ENCODE measurements at regions not wholly inside any gene's neighbourhood (a gene's known extent, or its start where the extent isn't known, plus 50 kb on each side); places are given as distances from the start of the nearest gene placed in this dataset.
A peak's percentile ranks its signal among the peaks of the same experiment; 100 is the strongest.

- no peak for DNase-seq (ENCODE audit: low read depth, low spot score)
- Histone ChIP-seq H3K4me2 (ENCODE audit: control insufficient read depth, extremely low read depth, insufficient read depth, low read depth, low read length) (peak overlapping the region; percentile 68), H3K79me2 (ENCODE audit: control insufficient read depth, insufficient read depth, low read length) (no peaks in the 10 kb centered on the region), H3K9me1 (ENCODE audit: control insufficient read depth, extremely low read depth, insufficient read depth, low read length) (no peaks in the 10 kb centered on the region), H3K9ac (ENCODE audit: control insufficient read depth, extremely low read depth, insufficient read depth, low read length) (peak overlapping the region; percentile 39), H4K20me1 (ENCODE audit: control insufficient read depth, extremely low read depth, insufficient read depth, low read length) (no peaks in the 10 kb centered on the region), H3K36me3 (ENCODE audit: control insufficient read depth in 2 of 2, extremely low read depth in 1 of 2, insufficient read depth in 2 of 2, low read length in 2 of 2) (no peaks in the 10 kb centered on the region), H3K27me3 (ENCODE audit: control insufficient read depth, extremely low read depth, insufficient read depth, low read length) (no peaks in the 10 kb centered on the region), H3K4me1 (ENCODE audit: control insufficient read depth, extremely low read depth, insufficient read depth, low read length) (peaks cover 42% of the 10 kb centered on the region), H3K9me3 (ENCODE audit: control insufficient read depth, low read depth, low read length) (no peaks in the 10 kb centered on the region), H3K4me3 (ENCODE audit: control insufficient read depth in 2 of 3, extremely low read depth in 1 of 3, insufficient read depth in 2 of 3, low read depth in 1 of 3, low read length in 3 of 3) (no peak overlapping the region), H3K27ac (ENCODE audit: control insufficient read depth, insufficient read depth, low read length) (peak overlapping the region; percentile 78), H2AFZ (ENCODE audit: control insufficient read depth, low read length) (peak overlapping the region; percentile 86)
- TF ChIP-seq EZH2 (IDR thresholded peaks at IDR 0.05; ENCODE audit: low read length) (no peak), CTCF (optimal IDR thresholded peaks at IDR 0.05 in 1 of 3, IDR thresholded peaks at IDR 0.05 in 1 of 3, conservative IDR thresholded peaks at IDR 0.05 in 1 of 3; ENCODE audit: extremely low read depth in 1 of 3, insufficient read depth in 2 of 3, low read length in 3 of 3) (no peak)
- dilution Hi-C loops (cut with MboI; ENCODE audit: extremely low pct_ligation_motif_present, low sequenced_read_pairs) = no loop called here
- FAIRE-seq = peak; percentile 94
Observed at GRCh38 chr13:74450525-74450845, 316.3 kb upstream of the KLF12 start.

GRCh38 chr13:74449811-74450524 lies 315.8 kb upstream of the KLF12 start:
- H4K20me1 ChIP-seq (ENCODE audit: control insufficient read depth, extremely low read depth, insufficient read depth, low read length) = no peaks in the 10 kb centered on the region
- H3K9me1 ChIP-seq (ENCODE audit: control insufficient read depth, extremely low read depth, insufficient read depth, low read length) = no peaks in the 10 kb centered on the region
- H3K36me3 ChIP-seq (ENCODE audit: control insufficient read depth in 2 of 2, extremely low read depth in 1 of 2, insufficient read depth in 2 of 2, low read length in 2 of 2) = no peaks in the 10 kb centered on the region
- peak overlapping the region; percentile 68 for H3K4me2 ChIP-seq (ENCODE audit: control insufficient read depth, extremely low read depth, insufficient read depth, low read depth, low read length)
- H3K4me1 ChIP-seq (ENCODE audit: control insufficient read depth, extremely low read depth, insufficient read depth, low read length) = peaks cover 47% of the 10 kb centered on the region
- FAIRE-seq = no peak
- dilution Hi-C loops (cut with MboI; ENCODE audit: extremely low pct_ligation_motif_present, low sequenced_read_pairs) = no loop called here
- H3K27me3 ChIP-seq (ENCODE audit: control insufficient read depth, extremely low read depth, insufficient read depth, low read length) = no peaks in the 10 kb centered on the region
- TF ChIP-seq CTCF (optimal IDR thresholded peaks at IDR 0.05 in 1 of 3, IDR thresholded peaks at IDR 0.05 in 1 of 3, conservative IDR thresholded peaks at IDR 0.05 in 1 of 3; ENCODE audit: extremely low read depth in 1 of 3, insufficient read depth in 2 of 3, low read length in 3 of 3) (no peak), EZH2 (IDR thresholded peaks at IDR 0.05; ENCODE audit: low read length) (no peak)
- peak overlapping the region; percentile 86 for H2AFZ ChIP-seq (ENCODE audit: control insufficient read depth, low read length)
- H3K4me3 ChIP-seq (ENCODE audit: control insufficient read depth in 2 of 3, extremely low read depth in 1 of 3, insufficient read depth in 2 of 3, low read depth in 1 of 3, low read length in 3 of 3) = peak overlapping the region in 1 of 3 experiments; percentile 12
- no peaks in the 10 kb centered on the region for H3K79me2 ChIP-seq (ENCODE audit: control insufficient read depth, insufficient read depth, low read length)
- no peak for DNase-seq (ENCODE audit: low read depth, low spot score)
- H3K9ac ChIP-seq (ENCODE audit: control insufficient read depth, extremely low read depth, insufficient read depth, low read length) = peak overlapping the region; percentile 39
- H3K9me3 ChIP-seq (ENCODE audit: control insufficient read depth, low read depth, low read length) = no peaks in the 10 kb centered on the region
- peak overlapping the region; percentile 78 for H3K27ac ChIP-seq (ENCODE audit: control insufficient read depth, insufficient read depth, low read length)
